ENCODE measurements at regions not wholly inside any gene's neighbourhood (a gene's known extent, or its start where the extent isn't known, plus 50 kb on each side); places are given as distances from the start of the nearest gene placed in this dataset.

GRCh38 chr21:20883408-20883800, 114.8 kb upstream of the NCAM2 start:
- ATAC-seq = no peak
- in situ Hi-C loops (cut with MboI) = no loop called here
- FAIRE-seq = no peak
- no peak overlapping the region for H3K4me2 ChIP-seq (ENCODE audit: insufficient read depth, low read length)
- no peaks in the 10 kb centered on the region for H3K27me3 ChIP-seq (ENCODE audit: control insufficient read depth in 2 of 2, insufficient read depth in 2 of 2, low read length in 2 of 2)
- no TSS peak for BruUV-seq (replicated peaks)
- H4K20me1 ChIP-seq (replicated peaks; ENCODE audit: control insufficient read depth, insufficient read depth, low read length) = no peaks in the 10 kb centered on the region
- no peaks in the 10 kb centered on the region for H3K36me3 ChIP-seq (ENCODE audit: control insufficient read depth, insufficient read depth, low read length)
- POLR2A ChIA-PET = no interaction called here
- no peak overlapping the region for H3K9ac ChIP-seq (ENCODE audit: insufficient read depth in 1 of 2, low read depth in 2 of 2, low read length in 2 of 2)
- H3K4me1 ChIP-seq (replicated peaks in 1 of 2; ENCODE audit: control insufficient read depth in 2 of 2, insufficient read depth in 2 of 2, low read length in 2 of 2) = no peaks in the 10 kb centered on the region
- intact Hi-C loops (cut with micrococcal nuclease) = no loop called here
- no peaks in the 10 kb centered on the region for H3K79me2 ChIP-seq (ENCODE audit: control insufficient read depth, insufficient read depth, low read length)
- H3K9me3 ChIP-seq (replicated peaks; ENCODE audit: control insufficient read depth, insufficient read depth, low read depth, low read length) = no peaks in the 10 kb centered on the region
- H3K9me1 ChIP-seq (ENCODE audit: control insufficient read depth, insufficient read depth, low read length) = no peaks in the 10 kb centered on the region
- no peak overlapping the region for H3K27ac ChIP-seq (ENCODE audit: extremely low read depth, low read depth, low read length)
- TF ChIP-seq ELF2 (CRISPR knock-in tag; IDR thresholded peaks at IDR 0.05) (no peak), MCM5 (IDR thresholded peaks at IDR 0.05; ENCODE audit: low read depth) (no peak), IFI16 (CRISPR knock-in tag; IDR thresholded peaks at IDR 0.05) (no peak), YY1 (IDR thresholded peaks at IDR 0.05; ENCODE audit: borderline replicate concordance in 1 of 3, control insufficient read depth in 1 of 3, extremely low read depth in 1 of 3, insufficient read depth in 3 of 3, insufficient read length in 1 of 3, insufficient replicate concordance in 2 of 3, low read depth in 1 of 3, low read length in 2 of 3) (no peak), USF2 (CRISPR knock-in tag; IDR thresholded peaks at IDR 0.05) (no peak), RB1 (IDR thresholded peaks at IDR 0.05; ENCODE audit: low read depth) (no peak), ZNF586 (CRISPR knock-in tag; conservative IDR thresholded peaks at IDR 0.05) (no peak), ZNF695 (CRISPR knock-in tag; IDR thresholded peaks at IDR 0.05) (no peak), ZNF766 (CRISPR knock-in tag; conservative IDR thresholded peaks at IDR 0.05) (no peak), ZBTB17 (CRISPR knock-in tag; IDR thresholded peaks at IDR 0.05) (no peak), MCM2 (IDR thresholded peaks at IDR 0.05; ENCODE audit: low read depth) (no peak), PTBP1 (IDR thresholded peaks at IDR 0.05; ENCODE audit: low read depth, low read length) (no peak), SRSF1 (IDR thresholded peaks at IDR 0.05; ENCODE audit: low read depth, low read length) (no peak), ARID2 (IDR thresholded peaks at IDR 0.05) (no peak)
- TF ChIP-seq, protein P1, sequence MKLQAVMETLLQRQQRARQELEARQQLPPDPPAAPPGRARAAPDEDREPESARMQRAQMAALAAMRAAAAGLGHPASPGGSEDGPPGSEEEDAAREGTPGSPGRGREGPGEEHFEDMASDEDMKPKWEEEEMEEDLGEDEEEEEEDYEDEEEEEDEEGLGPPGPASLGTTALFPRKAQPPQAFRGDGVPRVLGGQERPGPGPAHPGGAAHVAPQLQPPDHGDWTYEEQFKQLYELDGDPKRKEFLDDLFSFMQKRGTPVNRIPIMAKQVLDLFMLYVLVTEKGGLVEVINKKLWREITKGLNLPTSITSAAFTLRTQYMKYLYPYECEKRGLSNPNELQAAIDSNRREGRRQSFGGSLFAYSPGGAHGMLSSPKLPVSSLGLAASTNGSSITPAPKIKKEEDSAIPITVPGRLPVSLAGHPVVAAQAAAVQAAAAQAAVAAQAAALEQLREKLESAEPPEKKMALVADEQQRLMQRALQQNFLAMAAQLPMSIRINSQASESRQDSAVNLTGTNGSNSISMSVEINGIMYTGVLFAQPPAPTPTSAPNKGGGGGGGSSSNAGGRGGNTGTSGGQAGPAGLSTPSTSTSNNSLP (IDR thresholded peaks at IDR 0.05; ENCODE audit: borderline replicate concordance, low read depth, low read length) = no peak
- CTCF ChIA-PET (ENCODE audit: low intra/inter-chr PET ratio) = no interaction called here
- DNase-seq (ENCODE audit: extremely low read depth in 1 of 4, low spot score in 3 of 4) = no peak
- no peak overlapping the region for H3K4me3 ChIP-seq
- WGBS (ENCODE audit: insufficient coverage, low coverage, missing lambda C conversion rate) = 2% methylated on average over 4 of the region's 4 CpGs
- no peak overlapping the region for H2AFZ ChIP-seq (ENCODE audit: low read depth, low read length)

All from K562 (cell line).